SKM-1 treated with dmso at 0.1 percent for 144 hours (cell line): ENCODE measurements at regions not wholly inside any gene's neighbourhood (a gene's known extent, or its start where the extent isn't known, plus 50 kb on each side); places are given as distances from the start of the nearest gene placed in this dataset.
"Not testable (repeated sequence)": the region's sequence is repeated elsewhere in the genome, so short reads cannot be mapped to it uniquely, and the experiment has no call there.

Experiments
- DNase-seq: peaks from one replicate; lab custom pipeline; 2025; ENCODE audit not compliant: unreplicated experiment; lab: John Stamatoyannopoulos, UW

DNA sequence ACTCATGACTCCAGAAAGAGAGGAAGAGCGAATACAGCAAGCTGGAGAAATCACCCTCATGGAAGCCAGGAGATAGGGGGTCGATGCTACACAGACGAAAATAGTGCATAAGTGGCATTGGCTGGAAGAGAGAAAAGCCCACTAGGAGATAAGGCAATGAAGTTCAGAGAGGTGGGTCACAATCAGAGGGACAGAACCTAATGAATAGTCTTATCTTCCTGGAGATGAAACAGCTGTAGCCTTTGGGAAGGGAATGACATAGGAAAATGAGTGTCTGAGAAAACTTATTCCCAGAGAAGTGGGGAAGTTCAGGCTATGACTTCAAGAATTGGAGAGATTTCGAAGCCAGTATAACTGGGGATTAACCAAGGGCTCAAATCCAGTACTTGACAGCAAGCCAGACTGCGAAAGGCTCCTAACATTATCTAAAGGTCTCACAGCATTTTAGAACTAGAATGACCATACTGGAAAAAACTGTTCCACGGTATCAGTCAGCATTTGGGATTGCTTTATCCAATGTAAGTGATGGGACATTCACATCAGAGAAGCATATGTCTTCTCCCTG, 211.1 kb downstream of the ZNF365 start:
- DNase-seq: no peak

DNA sequence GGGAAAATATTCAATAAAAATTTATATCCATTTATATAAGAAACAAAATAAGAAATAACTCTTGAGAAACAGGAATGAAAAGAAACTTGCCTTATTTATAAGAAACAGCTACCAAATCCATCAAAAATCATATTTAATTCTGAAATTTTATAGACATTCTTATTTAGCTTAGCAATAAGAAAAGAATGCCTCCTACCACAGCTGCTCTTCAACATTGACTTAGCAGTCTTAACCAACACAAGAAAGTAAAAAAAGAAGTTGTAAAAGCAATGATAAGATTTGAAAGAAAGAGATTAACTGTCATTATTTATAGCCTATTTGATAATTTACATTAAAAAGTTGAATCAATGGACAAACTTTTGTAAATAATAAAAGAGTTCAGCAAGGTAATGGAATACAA, 212.8 kb downstream of the ZNF365 start:
- DNase-seq: no peak

DNA sequence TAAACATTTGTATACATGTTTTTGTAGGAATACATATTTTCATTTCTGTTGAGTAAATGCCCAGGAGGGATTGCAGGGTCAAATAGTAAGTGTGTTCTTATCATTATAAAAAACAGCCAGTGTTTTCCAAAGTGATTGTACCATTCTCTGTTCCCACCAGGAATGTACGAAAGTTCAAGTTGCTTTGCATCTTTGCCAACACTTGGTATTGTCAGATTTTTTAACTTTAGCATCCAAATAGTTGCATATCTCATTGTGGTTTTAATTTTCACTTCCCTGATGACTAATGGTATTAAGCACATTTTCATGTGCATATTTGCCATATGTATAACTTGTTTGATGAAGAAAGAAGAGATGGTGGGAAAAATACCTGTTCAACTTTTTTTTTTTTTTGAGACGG, 213.9 kb downstream of the ZNF365 start:
- no peak for DNase-seq

DNA sequence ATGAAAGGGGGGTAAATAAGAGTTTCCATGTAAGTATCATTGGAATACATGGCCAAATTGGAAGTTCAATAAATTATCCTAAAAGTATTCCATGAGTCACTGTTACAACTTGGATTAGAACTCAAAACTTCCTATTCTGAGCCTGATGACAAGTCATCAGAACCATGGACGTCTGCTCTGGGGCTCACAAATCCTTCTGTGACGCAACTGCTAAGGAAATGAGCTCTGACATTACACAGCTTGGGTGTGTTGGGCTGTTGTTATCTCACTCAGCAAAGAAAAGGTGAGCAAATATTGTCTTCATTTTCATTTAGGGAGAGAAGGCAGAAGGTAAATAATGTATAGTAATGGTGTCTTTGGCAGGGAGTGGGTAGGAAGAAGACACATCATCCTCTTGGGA, 214.8 kb upstream of the ADO start:
- no peak for DNase-seq

DNA sequence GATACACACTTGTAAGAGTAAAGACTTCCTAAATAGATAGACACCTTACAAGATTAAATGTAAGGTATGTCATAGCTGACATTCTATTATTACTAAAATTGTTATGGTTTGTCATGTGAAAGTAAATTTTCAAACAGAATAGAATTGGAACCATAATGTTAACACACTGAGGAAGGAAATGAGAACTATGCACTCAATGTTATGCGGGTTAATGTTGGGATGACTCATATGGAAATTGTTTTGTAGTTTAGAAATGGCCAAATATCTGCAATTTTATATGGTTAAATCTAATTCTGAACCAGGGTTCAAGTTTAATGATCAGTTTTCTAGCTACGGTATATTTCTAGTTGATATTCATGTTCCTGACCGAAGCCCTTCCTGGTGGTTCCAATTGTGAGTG, 214.2 kb upstream of the ADO start:
- no peak for DNase-seq

DNA sequence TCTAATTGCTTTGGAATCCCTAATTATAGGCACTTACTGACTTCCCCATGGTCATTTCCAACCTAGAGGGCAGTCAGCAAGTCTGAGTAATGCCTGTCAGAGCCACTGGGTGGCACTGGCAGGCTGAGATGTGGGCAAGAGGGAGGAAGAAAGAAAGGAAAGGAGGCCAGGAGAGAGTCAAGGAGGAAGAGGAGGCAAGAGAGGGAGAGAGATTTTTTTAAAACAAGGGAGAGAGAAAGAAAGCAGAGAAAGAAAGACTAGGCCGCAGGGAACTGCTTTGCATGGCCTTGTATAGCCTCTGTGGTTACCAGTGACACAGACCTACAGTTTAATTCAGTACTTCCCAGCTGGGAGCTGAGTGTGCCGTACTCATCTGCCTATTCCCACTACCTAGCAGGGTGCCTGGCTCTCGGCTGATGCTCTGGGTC, 210.4 kb upstream of the ADO start:
- DNase-seq: peak; percentile 64

- no peak for DNase-seq
These were observed 207.3 kb upstream of the ADO start for GRCh38 chr10:62597226-62597625.

DNA sequence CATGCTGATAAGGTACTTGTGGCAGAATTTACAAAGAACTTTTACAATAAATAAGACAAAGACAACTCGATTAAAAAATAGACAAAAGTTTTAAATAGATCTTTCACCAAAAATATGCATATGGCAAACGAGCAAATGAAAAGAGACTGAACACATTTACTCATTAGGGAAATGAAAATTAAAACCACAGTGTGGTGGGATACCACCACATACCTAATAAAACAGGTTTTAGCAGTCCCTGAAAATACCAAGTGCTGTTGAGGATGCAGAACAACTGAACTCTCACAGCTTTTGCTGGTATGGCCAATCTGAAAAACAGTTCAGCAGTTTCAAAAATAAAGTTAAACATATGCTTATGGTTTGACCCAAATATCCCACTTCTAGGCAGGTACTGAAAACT, 205.4 kb upstream of the ADO start:
- no peak for DNase-seq

DNA sequence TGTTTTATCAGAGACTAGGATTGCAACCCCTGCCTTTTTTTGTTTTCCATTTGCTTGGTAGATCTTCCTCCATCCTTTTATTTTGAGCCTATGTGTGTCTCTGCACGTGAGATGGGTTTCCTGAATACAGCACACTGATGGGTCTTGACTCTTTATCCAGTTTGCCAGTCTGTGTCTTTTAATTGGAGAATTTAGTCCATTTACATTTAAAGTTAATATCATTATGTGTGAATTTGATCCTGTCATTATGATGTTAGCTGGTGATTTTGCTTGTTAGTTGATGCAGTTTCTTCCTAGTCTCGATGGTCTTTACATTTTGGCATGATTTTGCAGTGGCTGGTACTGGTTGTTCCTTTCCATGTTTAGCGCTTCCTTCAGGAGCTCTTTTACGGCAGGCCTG, 198.0 kb upstream of the ADO start:
- DNase-seq: not testable (repeated sequence)

DNA sequence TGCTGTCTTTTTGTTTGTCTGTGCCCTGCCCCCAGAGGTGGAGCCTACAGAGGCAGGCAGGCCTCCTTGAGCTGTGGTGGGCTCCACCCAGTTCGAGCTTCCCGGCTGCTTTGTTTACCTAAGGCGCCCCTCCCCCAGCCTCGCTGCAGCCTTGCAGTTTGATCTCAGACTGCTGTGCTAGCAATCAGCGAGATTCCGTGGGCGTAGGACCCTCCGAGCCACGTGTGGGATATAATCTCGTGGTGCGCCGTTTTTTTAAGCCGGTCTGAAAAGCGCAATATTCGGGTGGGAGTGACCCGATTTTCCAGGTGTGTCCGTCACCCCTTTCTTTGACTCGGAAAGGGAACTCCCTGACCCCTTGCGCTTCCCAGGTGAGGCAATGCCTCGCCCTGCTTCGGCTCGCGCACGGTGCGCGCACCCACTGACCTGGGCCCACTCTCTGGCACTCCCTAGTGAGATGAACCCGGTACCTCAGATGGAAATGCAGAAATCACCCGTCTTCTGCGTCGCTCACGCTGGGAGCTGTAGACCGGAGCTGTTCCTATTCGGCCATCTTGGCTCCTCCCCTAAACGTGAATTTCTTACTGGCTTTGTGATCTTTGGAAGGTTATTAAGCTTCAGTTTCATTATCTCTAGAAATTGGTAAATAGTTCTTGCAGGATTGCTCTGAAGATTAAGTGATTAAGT, 196.2 kb upstream of the ADO start:
- not testable (repeated sequence) for DNase-seq

DNA sequence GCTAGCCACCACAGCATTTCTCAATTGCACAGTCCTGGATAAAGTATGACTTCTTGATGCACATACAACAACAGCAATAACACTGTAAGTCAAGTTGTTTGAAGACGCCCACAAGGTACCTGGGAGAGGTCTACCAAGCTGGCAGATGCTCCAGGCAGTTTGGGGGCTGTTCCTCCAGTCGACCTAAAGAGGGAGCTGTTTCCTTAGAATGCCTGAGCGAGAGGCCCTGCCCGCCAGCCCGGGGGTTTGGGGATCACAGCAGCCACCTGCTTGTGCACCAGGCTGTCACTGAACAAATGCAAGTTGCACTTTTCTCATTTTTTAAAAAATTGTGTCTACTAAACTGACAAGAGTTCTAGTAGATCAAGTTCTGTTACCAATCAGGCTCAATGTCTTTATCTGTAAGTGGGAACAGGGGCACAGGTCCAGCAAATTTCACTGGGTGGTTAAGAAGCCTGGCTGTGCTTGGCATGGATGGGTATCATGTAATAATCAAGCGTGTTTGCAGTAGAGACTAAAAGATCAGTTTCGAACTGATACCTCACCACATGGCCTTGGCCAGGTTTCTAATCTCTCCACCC, 193.8 kb upstream of the ADO start:
- peak; percentile 71 for DNase-seq

GRCh38 chr10:62613424-62613823, 191.1 kb upstream of the ADO start:
- no peak for DNase-seq

- DNase-seq: no peak
These were observed 190.7 kb upstream of the ADO start for GRCh38 chr10:62613859-62614258.

DNA sequence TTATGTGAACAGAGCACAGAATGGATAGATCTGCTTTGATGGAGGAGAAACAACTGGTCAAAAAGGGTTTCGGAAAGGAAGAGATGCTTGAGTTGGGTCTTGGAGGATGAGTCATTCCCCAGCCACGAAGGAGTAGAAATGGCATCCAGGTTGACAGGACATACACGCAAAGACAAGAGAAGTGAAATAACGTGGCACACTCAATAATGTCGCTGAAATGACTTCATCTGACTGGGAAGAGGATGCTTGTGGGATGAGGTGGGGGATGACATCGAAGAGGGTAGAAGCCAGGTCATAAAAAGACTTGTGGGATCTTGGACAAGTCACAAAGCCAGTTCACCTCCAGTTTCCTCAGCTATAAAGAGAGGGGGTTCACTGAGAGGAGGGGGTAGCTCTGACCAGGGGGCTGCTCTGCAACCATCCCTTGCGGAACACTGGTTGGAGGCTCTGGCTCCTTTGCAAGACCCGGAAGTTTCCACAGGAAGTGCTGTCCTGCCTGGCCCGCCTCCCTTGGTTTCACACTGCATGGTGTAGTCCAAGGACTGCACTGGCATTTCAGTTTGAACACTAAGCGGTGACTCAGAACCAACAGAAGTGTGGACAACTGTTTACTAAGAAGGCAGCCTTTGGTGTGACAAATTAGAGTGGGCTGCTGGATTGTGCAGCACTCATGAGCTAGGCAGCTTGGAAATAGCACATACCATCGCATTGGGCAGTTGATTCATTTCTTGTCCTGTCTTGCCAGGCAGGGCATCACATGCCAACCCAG, 189.9 kb upstream of the ADO start:
- DNase-seq: no peak

GRCh38 chr10:62616885-62617590, 187.5 kb upstream of the ADO start:
- DNase-seq: no peak

DNA sequence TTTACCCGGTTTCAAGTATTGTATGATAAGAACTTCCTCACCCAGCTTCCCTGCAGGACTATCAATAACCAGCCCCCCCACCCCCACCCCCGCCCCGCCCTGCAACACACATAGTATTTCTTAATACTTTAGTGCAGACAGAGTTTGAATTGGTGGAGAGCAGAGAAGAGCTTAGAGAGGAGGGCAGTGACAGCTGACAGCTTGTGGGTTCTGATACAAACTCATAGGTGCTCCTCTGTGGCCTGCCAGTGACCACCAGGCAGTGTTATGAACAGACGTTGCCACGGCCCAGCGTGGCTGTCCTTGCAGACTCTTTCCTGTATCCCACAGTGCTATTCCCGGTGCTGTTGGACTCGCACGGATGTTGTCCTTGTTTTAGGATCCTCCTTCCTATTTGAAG, 186.9 kb upstream of the ADO start:
- peak; percentile 57 for DNase-seq

GRCh38 chr10:62618054-62618453, 186.5 kb upstream of the ADO start:
- peak; percentile 44 for DNase-seq

- DNase-seq: peak; percentile 73
These were observed 185.7 kb upstream of the ADO start for GRCh38 chr10:62618576-62619412.

DNA sequence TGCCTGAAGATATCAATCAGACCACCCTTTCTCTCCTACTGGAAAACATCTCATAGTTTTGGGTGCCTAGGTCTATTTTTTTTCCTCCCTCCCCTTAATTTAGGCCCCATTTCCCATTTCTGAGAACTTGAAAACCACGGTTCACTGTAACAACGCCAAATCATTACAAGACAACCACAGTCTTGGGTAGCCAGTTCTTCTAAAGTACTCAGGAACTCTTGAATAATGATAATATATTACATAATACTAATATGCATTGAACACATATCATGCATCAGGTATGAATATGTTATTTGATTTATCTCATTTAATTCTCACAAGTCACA, 185.1 kb upstream of the ADO start:
- peak; percentile 18 for DNase-seq

DNA sequence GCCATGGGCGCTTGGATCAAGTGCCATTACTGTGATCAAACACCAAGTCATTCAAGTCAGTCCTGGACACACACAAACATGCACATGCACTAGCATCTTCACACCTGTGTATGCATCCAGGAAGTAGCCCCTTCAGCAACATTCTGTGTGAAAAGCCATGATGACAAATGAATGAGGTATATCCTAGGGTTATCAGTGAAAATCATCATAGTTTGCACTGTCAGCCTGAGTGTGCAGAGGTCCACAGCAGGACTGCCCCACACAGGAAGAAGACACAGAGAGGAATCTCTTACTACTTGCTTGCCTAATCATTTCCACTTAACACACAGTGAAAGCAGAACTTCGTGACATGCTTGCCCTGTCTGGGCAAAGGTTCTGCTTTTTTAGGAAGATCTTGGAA, 184.0 kb upstream of the ADO start:
- DNase-seq: peak; percentile 83

DNA sequence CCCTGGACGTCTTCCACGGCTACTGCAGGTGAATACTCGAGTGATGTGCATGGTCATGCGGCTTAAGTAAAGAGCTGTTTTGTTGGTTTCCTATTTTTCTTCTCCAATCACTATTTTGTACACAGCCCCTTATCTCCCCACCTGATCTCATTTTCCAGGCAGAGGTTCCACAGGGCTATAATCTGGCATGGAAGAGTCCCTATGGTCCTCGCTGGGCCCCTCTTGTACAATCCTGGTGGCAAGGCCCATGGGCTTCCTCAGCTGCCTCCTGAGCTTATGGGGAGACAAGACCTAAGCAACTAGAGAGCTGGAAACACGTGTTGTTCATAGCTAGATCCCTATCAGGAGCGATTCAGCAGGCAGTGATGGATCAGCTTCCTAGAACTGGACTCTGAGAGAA, 181.3 kb upstream of the ADO start:
- no peak for DNase-seq
